Esophagus muscularis mucosa (tissue), 4 donors: ENCODE measurements at regions not wholly inside any gene's neighbourhood (a gene's known extent, or its start where the extent isn't known, plus 50 kb on each side); places are given as distances from the start of the nearest gene placed in this dataset.
"Not testable (repeated sequence)": the region's sequence is repeated elsewhere in the genome, so short reads cannot be mapped to it uniquely, and the experiment has no call there.

ENCODE experiments used
- DNase-seq: peaks from one replicate; pipeline ENCODE4 v3.0.0-alpha.2; 2017; ENCODE audit errors: extremely low spot score
- H3K27ac ChIP-seq, 4 donors: fragments of 200-600 bp; sonication (generic); replicated peaks in 1 of 4; 1 replicate in 3 of 4; 2 replicates in 1 of 4; pipeline ENCODE4 v1.5.1; 2016 to 2019; ENCODE audit warnings: mild to moderate bottlenecking in 1 of 4
- H3K27me3 ChIP-seq, 4 donors: fragments of 200-600 bp; sonication (generic); one replicate each; pipeline versions ENCODE4 v1.5.1 to v1.6.0; 2016 to 2019
- H3K36me3 ChIP-seq, 4 donors: fragments of 200-600 bp; sonication (generic); one replicate each; pipeline ENCODE4 v1.5.1; 2016 to 2019
- H3K4me1 ChIP-seq, 4 donors: fragments of 200-600 bp; sonication (generic); one replicate each; pipeline ENCODE4 v1.5.1; 2016 to 2019
- H3K4me3 ChIP-seq, 4 donors: fragments of 200-600 bp; sonication (generic); 1 replicate in 2 of 4; 2 replicates in 2 of 4; pipeline ENCODE4 v1.5.1; 2016 to 2019; ENCODE audit warnings: mild to moderate bottlenecking in 4 of 4, moderate library complexity in 1 of 4
- H3K9me3 ChIP-seq, 4 donors: fragments of 200-600 bp; sonication (generic); 1 replicate in 3 of 4; 2 replicates in 1 of 4; pipeline ENCODE4 v1.5.1; 2016 to 2019
- WGBS: methylation state at CpG from one replicate; pipeline ENCODE4 v1.1.5; 2018; 5-methylcytosine and 5-hydroxymethylcytosine counted together
- intact Hi-C: fragments of 100-400 bp; cut with DNase I; formaldehyde crosslinking; loops from one replicate; pipeline ENCODE4 v1.15.1; 2023
- small RNA-seq, 3 donors: library from RNA; depleted of rRNA; stranded (forward); fragments of <200 nt; gene quantifications; one replicate each; pipeline ENCODE3, GENCODE V24; 2016
- TF ChIP-seq, protein P1 (sequence below), 3 experiments: fragments of 200-600 bp in 2 of 3; fragments of 450-650 bp in 1 of 3; sonication (generic) in 2 of 3; IDR thresholded peaks; one replicate each; pipeline ENCODE4 v1.5.1; 2017 to 2019; ENCODE audit warnings: antibody characterized with exemption in 3 of 3, mild to moderate bottlenecking in 2 of 3, moderate library complexity in 1 of 3

DNA sequence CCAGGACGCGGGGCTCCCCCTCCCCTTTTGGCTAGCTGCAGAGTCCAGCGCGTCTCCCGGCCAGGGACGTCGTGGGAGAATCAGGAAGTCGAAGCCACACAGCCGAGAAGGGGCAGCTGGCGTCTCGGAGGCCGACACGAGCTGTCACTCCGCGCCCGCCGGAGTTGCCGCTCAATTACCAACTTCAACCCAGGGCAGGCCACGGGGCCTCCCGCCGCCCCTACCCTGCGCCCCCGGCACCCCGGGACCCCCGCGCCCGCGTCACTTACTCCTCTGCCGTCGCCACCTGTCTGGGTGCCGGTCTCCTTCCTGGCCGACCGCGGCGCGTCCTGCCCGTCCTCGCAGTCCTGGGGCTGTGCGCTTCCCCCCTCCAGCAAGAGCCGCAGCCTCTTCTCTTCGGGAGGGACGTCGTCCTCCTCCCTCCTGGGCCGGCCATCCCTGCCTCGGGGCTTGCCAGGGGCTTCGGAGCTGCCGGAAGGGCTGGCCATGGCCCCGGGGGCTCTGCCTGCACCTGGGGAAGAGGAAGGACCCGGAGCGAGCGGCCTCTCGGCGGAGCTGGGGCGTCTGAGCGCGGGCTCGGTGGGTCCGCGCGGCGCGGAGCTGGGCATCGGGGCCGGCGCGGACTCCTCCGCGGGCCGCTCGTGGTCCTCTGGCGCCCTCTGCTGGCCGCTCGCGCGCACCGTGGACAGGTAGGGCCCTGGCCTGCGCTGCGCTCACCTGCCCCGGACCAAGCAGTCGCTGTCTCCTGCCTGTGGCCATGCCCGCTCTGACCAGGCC is 65.6 kb upstream of the CLEC6A start:
- H3K27ac ChIP-seq, H3K9me3 ChIP-seq, intact Hi-C loops, H3K36me3 ChIP-seq, H3K4me1 ChIP-seq: not testable (repeated sequence)
- Histone ChIP-seq H3K4me3 (peak overlapping the region; percentile 52 to 63 (median 53)), H3K27me3 (peaks cover 0 to 40% (median 2%) of the 10 kb centered on the region in 4 donors)
- WGBS, result no CpG with 5 or more reads among the region's 81 CpGs
- TF ChIP-seq, protein P1, sequence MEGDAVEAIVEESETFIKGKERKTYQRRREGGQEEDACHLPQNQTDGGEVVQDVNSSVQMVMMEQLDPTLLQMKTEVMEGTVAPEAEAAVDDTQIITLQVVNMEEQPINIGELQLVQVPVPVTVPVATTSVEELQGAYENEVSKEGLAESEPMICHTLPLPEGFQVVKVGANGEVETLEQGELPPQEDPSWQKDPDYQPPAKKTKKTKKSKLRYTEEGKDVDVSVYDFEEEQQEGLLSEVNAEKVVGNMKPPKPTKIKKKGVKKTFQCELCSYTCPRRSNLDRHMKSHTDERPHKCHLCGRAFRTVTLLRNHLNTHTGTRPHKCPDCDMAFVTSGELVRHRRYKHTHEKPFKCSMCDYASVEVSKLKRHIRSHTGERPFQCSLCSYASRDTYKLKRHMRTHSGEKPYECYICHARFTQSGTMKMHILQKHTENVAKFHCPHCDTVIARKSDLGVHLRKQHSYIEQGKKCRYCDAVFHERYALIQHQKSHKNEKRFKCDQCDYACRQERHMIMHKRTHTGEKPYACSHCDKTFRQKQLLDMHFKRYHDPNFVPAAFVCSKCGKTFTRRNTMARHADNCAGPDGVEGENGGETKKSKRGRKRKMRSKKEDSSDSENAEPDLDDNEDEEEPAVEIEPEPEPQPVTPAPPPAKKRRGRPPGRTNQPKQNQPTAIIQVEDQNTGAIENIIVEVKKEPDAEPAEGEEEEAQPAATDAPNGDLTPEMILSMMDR (IDR thresholded peaks at IDR 0.05), result peak; percentile 52 to 67 (median 66)
- DNase-seq, result peak; percentile 92

DNA sequence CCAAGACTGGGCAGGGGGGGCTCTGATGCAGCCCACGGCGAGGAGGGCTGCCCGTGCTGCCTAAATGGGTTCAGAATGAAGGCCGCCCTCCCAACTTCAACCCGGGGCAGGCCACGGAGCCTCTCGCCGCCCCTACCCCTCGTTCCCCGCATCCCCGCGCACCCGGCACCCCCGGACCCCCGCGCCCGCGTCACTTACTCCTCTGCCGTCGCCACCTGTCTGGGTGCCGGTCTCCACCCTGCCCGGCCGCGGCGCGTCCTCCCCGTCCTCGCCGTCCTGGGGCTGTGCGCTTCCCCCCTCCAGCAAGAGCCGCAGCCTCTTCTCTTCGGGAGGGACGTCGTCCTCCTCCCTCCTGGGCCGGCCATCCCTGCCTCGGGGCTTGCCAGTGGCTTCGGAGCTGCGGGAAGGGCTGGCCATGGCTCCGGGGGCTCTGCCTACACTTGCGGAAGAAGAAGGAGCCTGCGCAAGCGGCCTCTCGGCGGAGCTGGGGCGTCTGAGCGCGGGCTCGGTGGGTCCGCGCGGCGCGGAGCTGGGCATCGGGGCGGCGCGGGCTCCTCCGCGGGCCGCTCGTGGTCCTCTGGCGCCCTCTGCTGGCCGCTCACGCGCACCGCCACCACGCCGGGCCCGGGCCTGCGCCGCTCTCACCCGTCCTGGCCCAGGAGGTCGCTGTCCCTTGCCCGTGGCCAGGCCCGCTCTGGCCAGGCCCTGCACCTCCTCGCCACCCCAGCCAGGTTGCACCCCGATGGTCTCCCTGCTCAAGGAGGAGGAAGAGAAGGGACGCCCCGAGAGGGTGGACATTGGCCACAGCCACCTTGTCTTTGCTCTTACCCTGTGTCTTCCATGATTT is 59.3 kb upstream of the CLEC6A start:
- H3K9me3 ChIP-seq, H3K36me3 ChIP-seq, H3K4me1 ChIP-seq, H3K27ac ChIP-seq, intact Hi-C loops: not testable (repeated sequence)
- DNase-seq, result peak; percentile 77
- 7% methylated on average over 20 of the region's 79 CpGs for WGBS
- Histone ChIP-seq H3K27me3 (peaks cover 0 to 21% (median 0%) of the 10 kb centered on the region in 4 donors), H3K4me3 (peak overlapping the region; percentile 45 to 57 (median 52))
- TF ChIP-seq, protein P1 (IDR thresholded peaks at IDR 0.05), result peak in 2 of 3 experiments; percentile 62 to 73

GRCh38 chr12:8397378-8397777 is 58.4 kb upstream of the CLEC6A start:
- DNase-seq, H3K9me3 ChIP-seq, H3K27ac ChIP-seq, H3K4me1 ChIP-seq, intact Hi-C loops, H3K4me3 ChIP-seq, H3K36me3 ChIP-seq: not testable (repeated sequence)
- peaks cover 0 to 12% (median 0%) of the 10 kb centered on the region in 4 donors for H3K27me3 ChIP-seq
- 63% methylated on average over 7 of the region's 7 CpGs for WGBS

- H3K4me1 ChIP-seq, H3K27me3 ChIP-seq, H3K27ac ChIP-seq, H3K4me3 ChIP-seq, H3K36me3 ChIP-seq, intact Hi-C loops, H3K9me3 ChIP-seq, DNase-seq: not testable (repeated sequence)
- WGBS, result 74% methylated on average over 10 of the region's 13 CpGs
Observed at GRCh38 chr12:8399496-8400034, 56.2 kb upstream of the CLEC6A start.

DNA sequence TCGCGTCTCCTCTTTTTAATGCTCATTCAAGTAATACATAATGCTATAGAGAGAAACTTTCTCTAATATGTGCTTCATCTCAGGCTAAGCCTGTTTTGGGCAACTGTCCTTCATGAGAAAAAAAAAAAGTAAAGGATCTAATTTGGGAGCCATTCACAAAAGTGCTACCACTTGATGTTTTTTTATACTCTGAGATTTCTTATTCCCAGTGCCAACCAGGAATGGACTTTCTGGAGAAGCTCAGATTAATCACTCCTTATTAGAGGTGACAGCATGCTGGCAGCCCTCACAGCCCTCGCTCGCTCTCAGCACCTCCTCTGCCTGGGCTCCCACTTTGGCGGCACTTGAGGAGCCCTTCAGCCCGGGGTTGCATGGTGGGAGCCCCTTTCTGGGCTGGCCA is 51.9 kb upstream of the CLEC6A start:
- H3K9me3 ChIP-seq, DNase-seq: not testable (repeated sequence)

GRCh38 chr12:8404341-8404740 is 51.4 kb upstream of the CLEC6A start:
- H3K4me1 ChIP-seq, H3K36me3 ChIP-seq, H3K9me3 ChIP-seq, H3K27me3 ChIP-seq, H3K27ac ChIP-seq, DNase-seq, H3K4me3 ChIP-seq, intact Hi-C loops: not testable (repeated sequence)
- WGBS, result 87% methylated on average over 20 of the region's 26 CpGs

More for the DNA sequence above, 51.9 kb upstream of the CLEC6A start:
- H3K36me3 ChIP-seq, H3K27ac ChIP-seq, H3K4me3 ChIP-seq, intact Hi-C loops, H3K27me3 ChIP-seq, H3K4me1 ChIP-seq: not testable (repeated sequence)
- WGBS, result 96% methylated on average over 6 of the region's 6 CpGs

Small RNAs in the stretch of these regions (small RNA-seq; reads per million reads assigned to genes)
- gene AC092745.3, result 0 reads per million in 3 donors
